ENCODE measurements at regions not wholly inside any gene's neighbourhood (a gene's known extent, or its start where the extent isn't known, plus 50 kb on each side); places are given as distances from the start of the nearest gene placed in this dataset.
A peak's percentile ranks its signal among the peaks of the same experiment; 100 is the strongest.

DNA sequence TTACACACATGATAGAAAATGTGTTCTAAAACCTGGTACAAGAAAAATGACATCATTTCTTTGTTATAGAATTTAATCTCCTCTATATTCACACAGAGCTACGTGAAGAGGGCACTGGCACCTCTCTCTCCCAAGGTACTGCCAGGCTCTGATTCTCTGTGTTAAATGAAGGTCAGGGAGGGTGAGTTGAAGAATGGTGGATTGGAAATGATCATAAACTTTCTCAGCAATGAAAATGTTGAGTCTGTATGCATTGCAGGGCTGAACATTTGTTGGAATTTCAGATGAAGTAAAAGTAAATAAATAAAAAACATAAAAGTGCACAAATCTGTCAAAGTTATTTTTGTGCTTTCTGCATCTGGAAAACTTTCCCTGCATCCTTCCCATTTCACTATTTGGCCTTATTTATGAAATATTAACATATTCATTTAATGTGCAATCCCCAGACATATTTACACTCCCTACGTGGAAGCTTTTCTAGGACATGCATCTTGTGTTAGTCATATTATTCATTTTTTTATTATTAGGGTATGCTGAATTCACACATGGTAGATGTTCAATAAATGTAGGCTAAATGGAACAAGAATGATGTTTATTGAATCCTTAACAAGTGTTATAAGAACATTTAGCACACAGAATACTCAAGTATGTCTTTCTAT, 810.3 kb upstream of the CDH8 start:
- Mint-ChIP-seq H3K27me3 (no peaks in the 10 kb centered on the region), H3K9me3 (peaks cover 9 to 44% (median 13%) of the 10 kb centered on the region in 5 donors), H3K36me3 (no peaks in the 10 kb centered on the region), H3K4me1 (no peaks in the 10 kb centered on the region), H3K4me3 (no peak overlapping the region), H3K27ac (no peak overlapping the region)
- Histone ChIP-seq H3K4me3 (ENCODE audit: low read length) (no peak overlapping the region), H3K4me1 (ENCODE audit: insufficient read depth, low read length) (no peaks in the 10 kb centered on the region), H3K27me3 (ENCODE audit: insufficient read depth, low read length, poor library complexity, severe bottlenecking) (no peaks in the 10 kb centered on the region), H3K27ac (ENCODE audit: low read depth, low read length) (no peak overlapping the region), H3K36me3 (ENCODE audit: insufficient read depth, low read length) (no peaks in the 10 kb centered on the region), H3K9me3 (ENCODE audit: low read length) (no peaks in the 10 kb centered on the region)
- POLR2A ChIA-PET: no interaction called here
- DNase-seq: no peak
- CTCF ChIA-PET: no interaction called here

DNA sequence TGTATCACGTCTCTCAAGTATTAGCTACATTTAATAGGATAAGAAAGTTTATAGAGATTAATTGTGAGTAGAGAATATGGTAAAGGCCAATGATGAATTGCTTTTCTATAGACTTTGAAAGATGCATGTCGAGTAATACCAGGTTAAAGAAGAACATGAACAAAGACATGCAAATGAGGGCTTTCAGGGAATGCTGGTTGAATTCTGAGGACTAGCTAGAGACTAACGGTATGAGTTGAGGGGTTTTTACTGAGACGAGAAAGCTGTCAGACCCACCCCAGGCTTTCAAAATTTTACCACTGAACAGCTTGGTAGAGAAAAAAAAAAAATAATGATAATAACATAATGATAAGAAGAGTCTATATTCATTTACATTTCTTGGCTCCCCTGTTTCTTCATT, 796.0 kb upstream of the CDH8 start:
- Histone ChIP-seq H3K27me3 (ENCODE audit: insufficient read depth, low read length, poor library complexity, severe bottlenecking) (no peaks in the 10 kb centered on the region), H3K9me3 (ENCODE audit: low read length) (no peaks in the 10 kb centered on the region), H3K36me3 (ENCODE audit: insufficient read depth, low read length) (no peaks in the 10 kb centered on the region), H3K27ac (ENCODE audit: low read depth, low read length) (no peak overlapping the region), H3K4me3 (ENCODE audit: low read length) (no peak overlapping the region), H3K4me1 (ENCODE audit: insufficient read depth, low read length) (no peaks in the 10 kb centered on the region)
- ChIA-PET POLR2A (no interaction called here), CTCF (no interaction called here)
- Mint-ChIP-seq H3K27me3 (no peaks in the 10 kb centered on the region), H3K27ac (no peak overlapping the region), H3K4me3 (no peak overlapping the region), H3K4me1 (no peaks in the 10 kb centered on the region), H3K36me3 (no peaks in the 10 kb centered on the region), H3K9me3 (peaks cover 7 to 48% (median 21%) of the 10 kb centered on the region in 5 donors)
- no peak for DNase-seq

DNA sequence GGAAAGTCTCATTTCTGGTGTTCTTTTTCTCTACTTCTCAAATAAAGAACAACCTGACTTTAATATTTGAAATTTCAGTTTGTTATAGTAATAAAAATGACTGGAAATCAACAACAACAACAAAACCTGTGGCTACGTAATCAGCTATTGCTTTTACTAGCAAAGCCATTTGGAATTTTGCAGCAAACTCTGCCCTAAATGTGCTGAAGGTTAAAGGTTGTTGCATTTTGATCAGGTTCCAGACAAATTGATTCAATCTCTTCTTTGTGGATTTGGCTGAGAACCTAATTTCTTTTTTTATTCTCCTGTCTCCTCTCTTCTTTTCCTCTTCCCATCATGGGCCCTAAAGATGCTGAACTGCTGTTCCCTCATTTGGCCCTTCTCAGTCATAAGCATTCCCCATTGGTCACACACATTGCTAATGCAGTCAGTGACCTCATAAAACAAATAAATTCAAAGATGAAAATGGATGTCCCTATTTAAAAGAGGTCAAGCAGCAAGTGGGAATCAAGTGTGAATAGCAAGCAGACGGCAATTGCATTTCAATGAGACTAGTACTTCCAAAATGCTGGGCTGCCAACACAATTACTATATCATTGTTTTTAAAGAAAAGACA, 795.1 kb upstream of the CDH8 start:
- H3K4me1 ChIP-seq (ENCODE audit: insufficient read depth, low read length): no peaks in the 10 kb centered on the region
- POLR2A ChIA-PET: no interaction called here
- H3K36me3 ChIP-seq (ENCODE audit: insufficient read depth, low read length): no peaks in the 10 kb centered on the region
- H3K4me3 ChIP-seq (ENCODE audit: low read length): no peak overlapping the region
- Mint-ChIP-seq H3K27me3 (no peaks in the 10 kb centered on the region), H3K36me3 (no peaks in the 10 kb centered on the region), H3K4me3 (no peak overlapping the region), H3K9me3 (peaks cover 7 to 44% (median 20%) of the 10 kb centered on the region in 5 donors), H3K4me1 (no peaks in the 10 kb centered on the region), H3K27ac (no peak overlapping the region)
- no peaks in the 10 kb centered on the region for H3K9me3 ChIP-seq (ENCODE audit: low read length)
- DNase-seq: no peak
- H3K27ac ChIP-seq (ENCODE audit: low read depth, low read length): no peak overlapping the region
- CTCF ChIA-PET: no interaction called here
- no peaks in the 10 kb centered on the region for H3K27me3 ChIP-seq (ENCODE audit: insufficient read depth, low read length, poor library complexity, severe bottlenecking)

DNA sequence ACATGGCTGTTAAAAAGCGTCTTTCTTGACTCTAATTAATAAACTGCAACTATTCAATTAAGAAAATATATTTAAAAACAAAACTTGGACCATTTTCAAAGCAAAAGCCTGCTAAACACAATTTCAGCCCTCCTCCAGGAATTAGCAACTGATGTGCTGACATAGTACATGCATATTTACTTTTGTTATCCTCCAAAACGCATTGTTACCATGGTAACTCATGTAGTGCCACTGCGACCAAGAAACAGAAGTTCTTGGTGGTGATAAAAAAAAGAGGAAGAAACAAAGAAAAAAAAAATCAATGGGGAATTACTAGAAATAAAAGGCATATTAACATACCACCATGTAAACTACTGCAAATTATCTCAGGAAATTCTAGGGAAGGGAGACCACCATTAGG, 793.4 kb upstream of the CDH8 start:
- Mint-ChIP-seq H3K9me3 (peaks cover 10 to 41% (median 18%) of the 10 kb centered on the region in 5 donors), H3K27me3 (no peaks in the 10 kb centered on the region), H3K4me1 (no peaks in the 10 kb centered on the region), H3K27ac (no peak overlapping the region), H3K4me3 (no peak overlapping the region), H3K36me3 (no peaks in the 10 kb centered on the region)
- H3K9me3 ChIP-seq (ENCODE audit: low read length): no peaks in the 10 kb centered on the region
- no peaks in the 10 kb centered on the region for H3K36me3 ChIP-seq (ENCODE audit: insufficient read depth, low read length)
- H3K27me3 ChIP-seq (ENCODE audit: insufficient read depth, low read length, poor library complexity, severe bottlenecking): no peaks in the 10 kb centered on the region
- no peaks in the 10 kb centered on the region for H3K4me1 ChIP-seq (ENCODE audit: insufficient read depth, low read length)
- no peak overlapping the region for H3K4me3 ChIP-seq (ENCODE audit: low read length)
- no peak for DNase-seq
- POLR2A ChIA-PET: no interaction called here
- no peak overlapping the region for H3K27ac ChIP-seq (ENCODE audit: low read depth, low read length)
- CTCF ChIA-PET: no interaction called here

DNA sequence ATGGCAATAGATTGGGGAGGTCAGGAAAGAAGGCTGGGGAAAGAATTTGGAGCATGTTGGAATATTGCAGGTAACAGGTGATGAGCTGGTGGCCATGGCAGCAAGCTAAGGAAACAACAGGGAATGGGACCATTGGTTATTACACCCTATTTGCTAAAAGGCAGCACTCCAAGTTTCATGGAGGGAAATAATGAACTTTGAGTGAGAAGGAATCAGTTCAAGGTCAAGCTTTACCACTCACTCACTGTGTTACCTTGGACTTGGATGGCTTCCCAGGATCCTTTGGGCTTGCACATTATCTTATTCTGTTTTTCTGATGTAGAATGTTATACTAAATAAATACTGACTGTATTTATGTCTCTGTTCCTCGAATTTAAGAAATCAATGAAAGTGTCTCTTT, 792.8 kb upstream of the CDH8 start:
- DNase-seq: no peak
- Mint-ChIP-seq H3K27ac (no peak overlapping the region), H3K4me3 (no peak overlapping the region), H3K27me3 (no peaks in the 10 kb centered on the region), H3K4me1 (no peaks in the 10 kb centered on the region), H3K36me3 (no peaks in the 10 kb centered on the region), H3K9me3 (peaks cover 10 to 41% (median 22%) of the 10 kb centered on the region in 5 donors)
- Histone ChIP-seq H3K36me3 (ENCODE audit: insufficient read depth, low read length) (no peaks in the 10 kb centered on the region), H3K4me1 (ENCODE audit: insufficient read depth, low read length) (no peaks in the 10 kb centered on the region), H3K9me3 (ENCODE audit: low read length) (no peaks in the 10 kb centered on the region), H3K27me3 (ENCODE audit: insufficient read depth, low read length, poor library complexity, severe bottlenecking) (no peaks in the 10 kb centered on the region), H3K27ac (ENCODE audit: low read depth, low read length) (no peak overlapping the region), H3K4me3 (ENCODE audit: low read length) (no peak overlapping the region)
- ChIA-PET CTCF (no interaction called here), POLR2A (no interaction called here)

DNA sequence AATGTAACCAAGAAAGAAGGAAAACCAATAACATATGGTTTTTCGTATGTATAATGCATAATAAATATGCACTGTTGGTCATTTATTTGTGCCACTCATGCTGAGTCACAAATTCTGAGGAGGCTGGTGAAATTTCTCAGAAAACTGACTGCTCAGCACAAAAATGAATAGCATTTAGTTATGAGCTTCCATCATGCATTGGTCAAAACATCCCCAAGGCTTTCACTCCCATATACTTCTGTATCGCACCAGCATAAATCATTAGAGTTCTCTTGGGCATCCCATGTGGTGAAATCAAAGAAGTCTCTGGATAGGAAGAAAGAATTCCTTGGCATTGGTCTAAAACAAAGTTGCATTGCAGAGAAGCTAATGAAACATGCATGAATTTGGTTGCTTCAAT, 785.6 kb upstream of the CDH8 start:
- POLR2A ChIA-PET: no interaction called here
- peaks cover 5% of the 10 kb centered on the region for H3K9me3 ChIP-seq (ENCODE audit: low read length)
- H3K27me3 Mint-ChIP-seq: no peaks in the 10 kb centered on the region
- DNase-seq: no peak
- CTCF ChIA-PET: no interaction called here
- H3K4me3 Mint-ChIP-seq: no peak overlapping the region
- H3K4me1 ChIP-seq (ENCODE audit: insufficient read depth, low read length): no peaks in the 10 kb centered on the region
- peaks cover 17 to 40% (median 32%) of the 10 kb centered on the region in 5 donors for H3K9me3 Mint-ChIP-seq
- no peak overlapping the region for H3K4me3 ChIP-seq (ENCODE audit: low read length)
- no peaks in the 10 kb centered on the region for H3K36me3 ChIP-seq (ENCODE audit: insufficient read depth, low read length)
- no peak overlapping the region for H3K27ac Mint-ChIP-seq
- H3K27me3 ChIP-seq (ENCODE audit: insufficient read depth, low read length, poor library complexity, severe bottlenecking): no peaks in the 10 kb centered on the region
- H3K36me3 Mint-ChIP-seq: no peaks in the 10 kb centered on the region
- no peaks in the 10 kb centered on the region for H3K4me1 Mint-ChIP-seq
- H3K27ac ChIP-seq (ENCODE audit: low read depth, low read length): no peak overlapping the region

DNA sequence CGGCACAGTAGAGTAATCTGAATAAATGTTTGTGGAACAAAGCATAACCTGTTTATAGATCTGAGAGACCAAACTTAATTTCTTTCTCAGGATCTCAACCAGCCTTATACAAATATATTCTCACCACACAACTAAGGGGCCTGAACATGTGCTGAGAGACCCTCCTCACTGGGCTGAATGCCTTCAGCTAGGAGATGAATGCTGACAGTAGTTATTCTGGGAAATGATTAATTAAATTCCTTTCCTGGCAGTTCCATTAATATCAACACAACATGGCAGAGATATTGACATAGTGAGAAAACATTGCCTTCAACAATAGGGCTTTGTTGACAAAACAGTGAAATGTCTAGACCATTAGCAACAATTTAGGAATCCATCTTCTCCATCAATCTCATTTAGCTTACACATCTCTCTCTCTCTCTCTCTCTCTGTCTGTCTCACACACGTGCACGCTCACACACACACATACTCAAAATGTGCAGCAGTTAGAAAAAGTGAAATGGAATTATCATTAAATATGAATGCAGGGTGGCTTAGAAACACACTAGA, 780.8 kb upstream of the CDH8 start:
- no peaks in the 10 kb centered on the region for H3K36me3 ChIP-seq (ENCODE audit: insufficient read depth, low read length)
- peaks cover 13 to 53% (median 32%) of the 10 kb centered on the region in 5 donors for H3K9me3 Mint-ChIP-seq
- no peaks in the 10 kb centered on the region for H3K27me3 ChIP-seq (ENCODE audit: insufficient read depth, low read length, poor library complexity, severe bottlenecking)
- no peak overlapping the region for H3K27ac ChIP-seq (ENCODE audit: low read depth, low read length)
- H3K4me1 ChIP-seq (ENCODE audit: insufficient read depth, low read length): no peaks in the 10 kb centered on the region
- DNase-seq: no peak
- H3K27ac Mint-ChIP-seq: peak overlapping the region in 1 of 8 donors; percentile 52
- POLR2A ChIA-PET: no interaction called here
- H3K36me3 Mint-ChIP-seq: peaks cover 0 to 2% (median 0%) of the 10 kb centered on the region in 3 donors
- no peak overlapping the region for H3K4me3 ChIP-seq (ENCODE audit: low read length)
- no peak overlapping the region for H3K4me3 Mint-ChIP-seq
- H3K9me3 ChIP-seq (ENCODE audit: low read length): peaks cover 5% of the 10 kb centered on the region
- no peaks in the 10 kb centered on the region for H3K27me3 Mint-ChIP-seq
- CTCF ChIA-PET: no interaction called here
- H3K4me1 Mint-ChIP-seq: no peaks in the 10 kb centered on the region

DNA sequence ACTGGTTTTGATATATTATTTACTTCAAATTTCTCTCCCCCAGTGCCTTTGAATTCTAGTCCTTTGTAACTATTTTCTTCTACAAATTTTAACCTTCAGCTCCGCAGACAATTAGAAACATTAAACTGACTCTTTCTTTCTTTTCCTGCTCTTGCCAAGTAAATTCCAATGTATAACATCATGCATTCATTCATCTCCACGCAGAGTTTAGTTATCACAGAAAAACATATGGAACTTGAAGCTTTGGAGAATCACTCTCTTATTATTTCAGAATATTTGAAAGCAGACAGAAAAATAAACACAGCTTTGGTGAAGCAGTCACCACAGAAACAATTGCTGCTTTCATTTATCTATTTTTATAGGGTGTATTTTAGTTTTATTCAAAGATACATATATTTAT, 778.7 kb upstream of the CDH8 start:
- no peak for DNase-seq
- H3K27me3 ChIP-seq (ENCODE audit: insufficient read depth, low read length, poor library complexity, severe bottlenecking): no peaks in the 10 kb centered on the region
- H3K36me3 Mint-ChIP-seq: peaks cover 0 to 2% (median 0%) of the 10 kb centered on the region in 3 donors
- H3K36me3 ChIP-seq (ENCODE audit: insufficient read depth, low read length): no peaks in the 10 kb centered on the region
- H3K27ac ChIP-seq (ENCODE audit: low read depth, low read length): no peak overlapping the region
- no peak overlapping the region for H3K27ac Mint-ChIP-seq
- H3K9me3 ChIP-seq (ENCODE audit: low read length): peaks cover 5% of the 10 kb centered on the region
- H3K4me3 Mint-ChIP-seq: no peak overlapping the region
- no peaks in the 10 kb centered on the region for H3K4me1 Mint-ChIP-seq
- H3K9me3 Mint-ChIP-seq: peaks cover 17 to 51% (median 31%) of the 10 kb centered on the region in 5 donors
- no peaks in the 10 kb centered on the region for H3K27me3 Mint-ChIP-seq
- no peaks in the 10 kb centered on the region for H3K4me1 ChIP-seq (ENCODE audit: insufficient read depth, low read length)
- POLR2A ChIA-PET: no interaction called here
- no peak overlapping the region for H3K4me3 ChIP-seq (ENCODE audit: low read length)
- CTCF ChIA-PET: no interaction called here

Measured in CD8-positive, alpha-beta memory T cell (primary cell).